HFF-Myc (cell line): ENCODE measurements at regions not wholly inside any gene's neighbourhood (a gene's known extent, or its start where the extent isn't known, plus 50 kb on each side); places are given as distances from the start of the nearest gene placed in this dataset.

Experiments
- DNase-seq: peaks from one replicate; pipeline ENCODE4 v3.0.0-alpha.2; 2011; ENCODE audit warnings: low read depth; ENCODE audit errors: extremely low read depth
- H3K4me3 ChIP-seq: replicated peaks from 2 replicates; pipeline ENCODE4 v1.5.1; 2011; ENCODE audit warnings: low read depth, mild to moderate bottlenecking, control low read depth, low read length
- TF ChIP-seq, protein P1 (sequence below): IDR thresholded peaks from 2 replicates; pipeline ENCODE4 v1.5.1; 2012; ENCODE audit warnings: mild to moderate bottlenecking, low read depth, low read length, control low read depth; ENCODE audit errors: missing control alignments

DNA sequence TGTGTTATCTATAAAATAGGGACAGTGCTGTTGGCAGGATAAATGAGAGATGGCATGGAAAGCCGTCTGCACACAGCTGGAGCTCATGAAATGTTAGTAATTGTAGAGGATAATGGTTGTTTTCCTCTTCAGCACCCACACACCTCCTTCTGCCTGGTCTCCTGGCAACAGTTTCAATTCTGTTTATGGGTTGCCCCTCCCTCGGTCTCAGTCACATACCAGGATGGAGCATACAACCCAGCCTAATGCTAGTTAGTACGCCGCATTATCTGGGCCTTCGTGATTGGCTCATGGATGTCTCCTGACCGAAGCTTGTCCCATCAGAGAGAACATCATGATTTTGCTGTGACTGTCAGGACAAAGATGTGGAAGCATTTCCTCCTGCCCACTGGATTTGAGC lies 126.2 kb upstream of the WSCD1 start:
- TF ChIP-seq, protein P1, sequence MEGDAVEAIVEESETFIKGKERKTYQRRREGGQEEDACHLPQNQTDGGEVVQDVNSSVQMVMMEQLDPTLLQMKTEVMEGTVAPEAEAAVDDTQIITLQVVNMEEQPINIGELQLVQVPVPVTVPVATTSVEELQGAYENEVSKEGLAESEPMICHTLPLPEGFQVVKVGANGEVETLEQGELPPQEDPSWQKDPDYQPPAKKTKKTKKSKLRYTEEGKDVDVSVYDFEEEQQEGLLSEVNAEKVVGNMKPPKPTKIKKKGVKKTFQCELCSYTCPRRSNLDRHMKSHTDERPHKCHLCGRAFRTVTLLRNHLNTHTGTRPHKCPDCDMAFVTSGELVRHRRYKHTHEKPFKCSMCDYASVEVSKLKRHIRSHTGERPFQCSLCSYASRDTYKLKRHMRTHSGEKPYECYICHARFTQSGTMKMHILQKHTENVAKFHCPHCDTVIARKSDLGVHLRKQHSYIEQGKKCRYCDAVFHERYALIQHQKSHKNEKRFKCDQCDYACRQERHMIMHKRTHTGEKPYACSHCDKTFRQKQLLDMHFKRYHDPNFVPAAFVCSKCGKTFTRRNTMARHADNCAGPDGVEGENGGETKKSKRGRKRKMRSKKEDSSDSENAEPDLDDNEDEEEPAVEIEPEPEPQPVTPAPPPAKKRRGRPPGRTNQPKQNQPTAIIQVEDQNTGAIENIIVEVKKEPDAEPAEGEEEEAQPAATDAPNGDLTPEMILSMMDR: no peak
- H3K4me3 ChIP-seq: no peak overlapping the region
- no peak for DNase-seq

DNA sequence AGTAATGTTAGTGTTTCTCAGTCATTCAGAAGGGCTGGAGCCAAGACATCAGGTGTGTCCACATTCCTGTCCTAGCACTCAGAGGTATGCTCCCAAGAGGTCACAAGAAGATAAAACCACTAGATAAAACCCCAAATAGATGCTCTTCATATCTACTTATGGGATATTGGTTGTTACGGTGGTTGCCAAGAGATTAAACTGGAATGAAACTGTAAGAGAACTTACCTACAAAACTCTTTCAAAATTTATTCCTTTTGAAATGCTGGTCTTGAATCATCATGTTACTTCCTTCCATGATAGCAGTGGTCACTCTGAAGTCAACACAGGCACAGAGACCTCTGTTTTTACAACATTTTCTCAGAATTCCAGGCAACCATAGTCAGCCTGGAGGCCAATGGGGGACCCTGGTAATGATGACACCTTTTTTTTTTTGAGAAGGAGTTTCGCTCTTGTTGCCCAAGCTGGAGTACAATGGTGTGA lies 122.4 kb upstream of the WSCD1 start:
- no peak overlapping the region for H3K4me3 ChIP-seq
- TF ChIP-seq, protein P1: no peak
- DNase-seq: no peak

GRCh38 chr17:5948811-5949210 lies 121.4 kb upstream of the WSCD1 start:
- no peak for DNase-seq
- H3K4me3 ChIP-seq: no peak overlapping the region
- TF ChIP-seq, protein P1: no peak

- H3K4me3 ChIP-seq: no peak overlapping the region
- TF ChIP-seq, protein P1: no peak
- no peak for DNase-seq
These were observed 119.3 kb upstream of the WSCD1 start for GRCh38 chr17:5950878-5951277.

DNA sequence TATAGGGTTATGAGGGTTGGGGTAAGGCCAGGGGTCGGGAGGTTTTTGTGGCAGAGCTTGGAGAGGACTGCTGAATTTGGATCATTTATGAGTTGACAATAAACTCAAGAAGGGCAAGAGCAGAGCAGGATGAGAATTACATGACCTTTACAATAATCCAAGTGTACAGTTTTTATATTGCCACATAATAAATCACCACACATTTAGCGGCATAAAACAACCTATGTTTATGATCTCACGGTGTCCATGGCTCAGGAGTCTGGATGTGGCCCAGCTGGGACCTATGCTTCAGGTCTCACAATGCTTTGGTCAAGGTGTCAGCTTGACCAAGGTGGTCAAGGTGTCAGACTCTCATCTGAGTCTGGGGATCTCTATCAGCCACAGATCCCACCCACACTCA lies 118.3 kb upstream of the WSCD1 start:
- DNase-seq: no peak
- TF ChIP-seq, protein P1: no peak
- no peak overlapping the region for H3K4me3 ChIP-seq

DNA sequence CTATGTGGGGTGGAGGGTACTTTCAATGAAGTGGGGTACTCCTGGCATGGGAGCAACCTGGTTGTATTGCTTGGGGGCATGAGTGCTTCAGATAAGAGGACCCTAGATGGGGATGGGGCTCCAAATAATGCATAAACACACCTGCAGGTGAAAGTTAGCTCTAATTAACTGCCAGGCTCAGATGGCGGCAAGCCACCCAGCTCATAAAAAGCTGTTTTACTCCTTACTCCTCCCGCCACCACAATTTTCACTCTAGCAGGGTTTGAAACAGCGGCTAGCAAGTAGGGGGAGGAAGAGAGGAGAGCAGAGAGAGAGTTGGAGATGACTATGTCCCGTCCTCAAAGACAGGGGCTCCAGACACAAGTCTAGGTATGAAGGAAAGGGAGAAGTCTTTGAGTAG lies 117.7 kb upstream of the WSCD1 start:
- DNase-seq: no peak
- no peak overlapping the region for H3K4me3 ChIP-seq
- TF ChIP-seq, protein P1: no peak

- TF ChIP-seq, protein P1: no peak
- no peak for DNase-seq
- H3K4me3 ChIP-seq: no peak overlapping the region
These were observed 114.4 kb upstream of the WSCD1 start for GRCh38 chr17:5955764-5956163.
